ENCODE measurements at regions not wholly inside any gene's neighbourhood (a gene's known extent, or its start where the extent isn't known, plus 50 kb on each side); places are given as distances from the start of the nearest gene placed in this dataset.

DNA sequence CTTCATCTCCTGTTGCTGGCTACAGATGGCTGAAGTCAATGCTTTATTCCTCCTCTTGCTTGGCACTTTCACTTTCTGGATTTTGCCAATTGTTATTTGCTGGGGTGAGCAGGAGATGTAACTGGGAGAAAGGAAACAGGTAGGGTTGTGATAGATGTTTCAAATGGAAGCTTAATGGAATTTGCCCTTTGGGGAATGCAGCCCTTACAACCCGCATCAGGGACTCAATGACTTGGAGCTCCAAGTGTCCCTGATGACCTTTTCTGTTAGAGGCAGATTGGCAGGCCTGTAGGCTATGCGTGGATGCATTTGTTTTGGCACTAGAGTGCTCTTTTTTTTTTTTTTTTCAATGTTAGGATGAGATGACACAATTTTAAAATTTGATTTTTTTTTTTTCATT, 219.9 kb upstream of the GLRA1 start:
- TF ChIP-seq, protein P1, sequence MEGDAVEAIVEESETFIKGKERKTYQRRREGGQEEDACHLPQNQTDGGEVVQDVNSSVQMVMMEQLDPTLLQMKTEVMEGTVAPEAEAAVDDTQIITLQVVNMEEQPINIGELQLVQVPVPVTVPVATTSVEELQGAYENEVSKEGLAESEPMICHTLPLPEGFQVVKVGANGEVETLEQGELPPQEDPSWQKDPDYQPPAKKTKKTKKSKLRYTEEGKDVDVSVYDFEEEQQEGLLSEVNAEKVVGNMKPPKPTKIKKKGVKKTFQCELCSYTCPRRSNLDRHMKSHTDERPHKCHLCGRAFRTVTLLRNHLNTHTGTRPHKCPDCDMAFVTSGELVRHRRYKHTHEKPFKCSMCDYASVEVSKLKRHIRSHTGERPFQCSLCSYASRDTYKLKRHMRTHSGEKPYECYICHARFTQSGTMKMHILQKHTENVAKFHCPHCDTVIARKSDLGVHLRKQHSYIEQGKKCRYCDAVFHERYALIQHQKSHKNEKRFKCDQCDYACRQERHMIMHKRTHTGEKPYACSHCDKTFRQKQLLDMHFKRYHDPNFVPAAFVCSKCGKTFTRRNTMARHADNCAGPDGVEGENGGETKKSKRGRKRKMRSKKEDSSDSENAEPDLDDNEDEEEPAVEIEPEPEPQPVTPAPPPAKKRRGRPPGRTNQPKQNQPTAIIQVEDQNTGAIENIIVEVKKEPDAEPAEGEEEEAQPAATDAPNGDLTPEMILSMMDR (IDR thresholded peaks at IDR 0.05), result no peak
- TF ChIP-seq POLR2A (IDR thresholded peaks at IDR 0.05), result no peak

Measured in right lobe of liver (tissue), 4 donors.